ENCODE measurements at regions not wholly inside any gene's neighbourhood (a gene's known extent, or its start where the extent isn't known, plus 50 kb on each side); places are given as distances from the start of the nearest gene placed in this dataset.

DNA sequence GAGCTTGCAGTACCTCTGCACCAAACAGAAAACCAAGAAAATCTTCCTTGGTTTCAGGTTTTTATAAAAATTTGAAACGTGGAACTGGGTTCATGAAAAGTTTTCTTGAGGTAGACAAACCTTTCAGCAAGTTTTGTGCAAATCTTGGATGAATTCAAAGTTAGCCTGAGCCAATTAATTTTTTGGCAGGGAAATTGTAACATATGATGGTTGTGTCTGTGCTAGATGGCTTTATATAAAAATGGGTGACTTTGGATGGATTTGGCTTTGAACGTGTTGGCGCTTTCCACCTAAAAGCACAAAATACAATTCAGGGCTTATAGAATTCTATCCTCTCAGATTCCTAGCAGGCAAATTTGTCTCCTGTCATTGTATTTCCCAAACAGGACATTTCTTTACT, 524.4 kb downstream of the CAAP1 start:
- TF ChIP-seq, protein P1, sequence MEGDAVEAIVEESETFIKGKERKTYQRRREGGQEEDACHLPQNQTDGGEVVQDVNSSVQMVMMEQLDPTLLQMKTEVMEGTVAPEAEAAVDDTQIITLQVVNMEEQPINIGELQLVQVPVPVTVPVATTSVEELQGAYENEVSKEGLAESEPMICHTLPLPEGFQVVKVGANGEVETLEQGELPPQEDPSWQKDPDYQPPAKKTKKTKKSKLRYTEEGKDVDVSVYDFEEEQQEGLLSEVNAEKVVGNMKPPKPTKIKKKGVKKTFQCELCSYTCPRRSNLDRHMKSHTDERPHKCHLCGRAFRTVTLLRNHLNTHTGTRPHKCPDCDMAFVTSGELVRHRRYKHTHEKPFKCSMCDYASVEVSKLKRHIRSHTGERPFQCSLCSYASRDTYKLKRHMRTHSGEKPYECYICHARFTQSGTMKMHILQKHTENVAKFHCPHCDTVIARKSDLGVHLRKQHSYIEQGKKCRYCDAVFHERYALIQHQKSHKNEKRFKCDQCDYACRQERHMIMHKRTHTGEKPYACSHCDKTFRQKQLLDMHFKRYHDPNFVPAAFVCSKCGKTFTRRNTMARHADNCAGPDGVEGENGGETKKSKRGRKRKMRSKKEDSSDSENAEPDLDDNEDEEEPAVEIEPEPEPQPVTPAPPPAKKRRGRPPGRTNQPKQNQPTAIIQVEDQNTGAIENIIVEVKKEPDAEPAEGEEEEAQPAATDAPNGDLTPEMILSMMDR (IDR thresholded peaks at IDR 0.05): no peak
- TF ChIP-seq POLR2A (IDR thresholded peaks at IDR 0.05): no peak
- Histone ChIP-seq H3K4me3 (no peak overlapping the region), H3K27ac (no peak overlapping the region), H3K4me1 (no peaks in the 10 kb centered on the region), H3K27me3 (no peaks in the 10 kb centered on the region), H3K9me3 (no peaks in the 10 kb centered on the region), H3K36me3 (no peaks in the 10 kb centered on the region)
- intact Hi-C loops (cut with DNase I; ENCODE audit: low total_unique reads): no loop called here
- DNase-seq: no peak

DNA sequence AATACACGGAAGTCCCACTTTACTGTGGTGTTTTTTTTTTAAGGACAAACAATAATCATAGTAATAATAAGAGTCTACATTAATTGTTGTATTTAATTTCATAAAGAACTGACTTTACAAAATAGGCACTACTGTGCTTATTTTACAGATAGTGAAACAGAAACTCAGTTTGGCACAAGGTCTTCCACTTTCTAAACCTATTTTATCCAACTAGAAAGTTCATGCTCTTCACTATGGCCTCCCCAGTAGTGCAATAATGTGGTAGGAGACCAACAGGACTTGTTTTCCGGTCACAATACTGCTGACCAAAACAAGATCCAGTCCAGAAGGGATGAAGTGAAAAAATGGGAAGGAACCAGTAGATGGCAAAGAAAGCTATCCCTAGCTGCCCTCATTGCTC, 531.6 kb downstream of the CAAP1 start:
- no peaks in the 10 kb centered on the region for H3K4me1 ChIP-seq
- H3K4me3 ChIP-seq: no peak overlapping the region
- no peaks in the 10 kb centered on the region for H3K27me3 ChIP-seq
- no peaks in the 10 kb centered on the region for H3K9me3 ChIP-seq
- intact Hi-C loops (cut with DNase I; ENCODE audit: low total_unique reads): no loop called here
- TF ChIP-seq, protein P1 (IDR thresholded peaks at IDR 0.05): no peak
- TF ChIP-seq POLR2A (IDR thresholded peaks at IDR 0.05): no peak
- no peak overlapping the region for H3K27ac ChIP-seq
- H3K36me3 ChIP-seq: no peaks in the 10 kb centered on the region
- DNase-seq: no peak

DNA sequence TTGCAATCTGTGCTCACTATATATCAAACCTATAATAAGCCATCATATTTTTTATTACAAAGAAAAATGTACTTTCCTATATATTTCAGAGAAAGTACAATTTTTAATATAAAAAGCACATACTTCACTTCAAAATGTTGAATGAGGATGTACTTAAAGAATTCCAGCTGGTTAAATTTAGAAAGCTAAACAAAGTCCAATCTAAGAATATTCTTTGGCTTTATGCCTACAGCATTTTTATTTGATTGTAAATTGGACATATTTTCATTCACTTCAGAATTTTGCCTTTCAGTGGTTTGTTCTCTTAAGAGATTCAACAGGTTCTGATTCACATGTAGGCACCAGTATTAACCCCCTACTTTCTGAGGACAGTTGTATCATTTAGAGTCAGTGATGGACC, 533.8 kb downstream of the CAAP1 start:
- Histone ChIP-seq H3K36me3 (no peaks in the 10 kb centered on the region), H3K9me3 (no peaks in the 10 kb centered on the region), H3K4me3 (no peak overlapping the region), H3K27me3 (no peaks in the 10 kb centered on the region), H3K27ac (no peak overlapping the region), H3K4me1 (no peaks in the 10 kb centered on the region)
- DNase-seq: no peak
- intact Hi-C loops (cut with DNase I; ENCODE audit: low total_unique reads): no loop called here
- TF ChIP-seq POLR2A (IDR thresholded peaks at IDR 0.05): no peak
- TF ChIP-seq, protein P1 (IDR thresholded peaks at IDR 0.05): no peak

DNA sequence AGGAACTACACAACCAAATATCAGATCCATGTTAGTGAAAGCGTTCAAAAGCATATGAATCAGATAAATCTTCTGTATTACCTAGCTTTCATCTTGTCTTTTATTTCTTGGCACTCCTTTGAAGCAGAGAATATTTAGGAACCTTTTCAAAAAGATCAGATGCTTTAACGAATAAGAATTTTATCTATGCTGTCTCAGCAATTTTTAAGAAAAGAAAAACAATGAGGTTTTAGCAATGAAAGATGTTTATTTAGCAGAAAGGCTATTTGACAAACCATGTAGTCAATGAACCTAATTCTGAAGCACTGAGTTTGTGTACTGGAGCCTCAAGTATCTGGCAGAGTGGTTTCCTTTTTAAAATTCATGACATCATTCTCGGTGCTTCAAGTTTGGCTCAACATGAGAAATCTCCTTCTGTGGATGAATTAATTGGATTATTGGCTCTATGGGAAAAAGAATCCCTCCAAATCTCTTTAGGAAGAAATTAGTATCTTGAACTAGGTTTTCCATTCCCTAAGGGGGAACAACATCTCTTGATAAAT, 534.7 kb downstream of the CAAP1 start:
- Histone ChIP-seq H3K9me3 (no peaks in the 10 kb centered on the region), H3K4me1 (no peaks in the 10 kb centered on the region), H3K27ac (no peak overlapping the region), H3K4me3 (no peak overlapping the region), H3K27me3 (no peaks in the 10 kb centered on the region), H3K36me3 (no peaks in the 10 kb centered on the region)
- intact Hi-C loops (cut with DNase I; ENCODE audit: low total_unique reads): no loop called here
- TF ChIP-seq POLR2A (IDR thresholded peaks at IDR 0.05): no peak
- TF ChIP-seq, protein P1 (IDR thresholded peaks at IDR 0.05): no peak
- no peak for DNase-seq

DNA sequence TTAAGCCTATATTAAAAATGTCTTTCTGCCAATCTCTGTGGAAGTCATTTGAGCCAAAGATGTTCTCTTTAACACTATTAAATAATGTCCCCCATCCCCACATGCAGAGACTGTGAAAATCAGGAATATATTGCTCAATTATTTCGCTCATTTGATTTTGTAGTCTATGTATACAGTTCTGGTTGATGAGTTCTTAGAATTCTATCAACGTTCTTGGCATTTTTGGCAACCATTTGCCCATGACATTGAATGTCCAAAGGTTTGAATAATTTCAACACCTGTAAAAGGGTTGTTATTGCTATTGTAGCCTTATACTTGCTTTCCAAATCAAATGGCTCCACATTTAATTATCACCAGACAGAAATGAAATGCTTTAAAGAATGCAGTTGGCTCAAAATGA, 536.1 kb downstream of the CAAP1 start:
- Histone ChIP-seq H3K4me3 (no peak overlapping the region), H3K9me3 (no peaks in the 10 kb centered on the region), H3K27me3 (no peaks in the 10 kb centered on the region), H3K4me1 (no peaks in the 10 kb centered on the region), H3K27ac (no peak overlapping the region), H3K36me3 (no peaks in the 10 kb centered on the region)
- intact Hi-C loops (cut with DNase I; ENCODE audit: low total_unique reads): no loop called here
- DNase-seq: no peak
- TF ChIP-seq, protein P1 (IDR thresholded peaks at IDR 0.05): no peak
- no peak for TF ChIP-seq POLR2A (IDR thresholded peaks at IDR 0.05)
